Memory B cell (primary cell): ENCODE measurements at regions not wholly inside any gene's neighbourhood (a gene's known extent, or its start where the extent isn't known, plus 50 kb on each side); places are given as distances from the start of the nearest gene placed in this dataset.

Source experiments
- ATAC-seq: fragments of 150-1000 bp; cut with Tn5 transposase; 2 replicates; pipeline ENCODE4 v1.10.0; 2021; ENCODE audit warnings: low read depth, mild to moderate bottlenecking, moderate library complexity
- DNase-seq, 2 donors: peaks; one replicate each; pipeline ENCODE4 v3.0.0; 2022; ENCODE audit warnings: low spot score in 2 of 2
- H3K27ac Mint-ChIP-seq: one replicate; pipeline ENCODE4 v1.8.0; 2022; ENCODE audit warnings: mild to moderate bottlenecking, moderate library complexity, mixed read lengths
- H3K27me3 Mint-ChIP-seq: one replicate; pipeline ENCODE4 v1.8.0; 2022; ENCODE audit warnings: mixed read lengths
- H3K36me3 Mint-ChIP-seq: one replicate; pipeline ENCODE4 v1.8.0; 2022; ENCODE audit warnings: mild to moderate bottlenecking, mixed read lengths
- H3K4me1 Mint-ChIP-seq: one replicate; pipeline ENCODE4 v1.8.0; 2022; ENCODE audit warnings: mixed read lengths
- H3K4me3 Mint-ChIP-seq: one replicate; pipeline ENCODE4 v1.8.0; 2022; ENCODE audit warnings: mild to moderate bottlenecking, moderate library complexity, mixed read lengths
- H3K9me3 Mint-ChIP-seq: one replicate; pipeline ENCODE4 v1.8.0; 2022; ENCODE audit warnings: mixed read lengths

- ATAC-seq (no peak), DNase-seq (no peak)
- no peaks in the 10 kb centered on the region for H3K27me3 Mint-ChIP-seq
- H3K27ac Mint-ChIP-seq, result no peak overlapping the region
- H3K4me3 Mint-ChIP-seq, result no peak overlapping the region
- no peaks in the 10 kb centered on the region for H3K4me1 Mint-ChIP-seq
- H3K9me3 Mint-ChIP-seq, result no peaks in the 10 kb centered on the region
- no peaks in the 10 kb centered on the region for H3K36me3 Mint-ChIP-seq
Measured at GRCh38 chr9:6090277-6091210, 75.1 kb upstream of the RANBP6 start.

GRCh38 chr9:6089300-6089699, 73.9 kb upstream of the RANBP6 start:
- Mint-ChIP-seq H3K4me3 (no peak overlapping the region), H3K27me3 (peaks cover 2% of the 10 kb centered on the region), H3K9me3 (no peaks in the 10 kb centered on the region), H3K4me1 (no peaks in the 10 kb centered on the region), H3K36me3 (no peaks in the 10 kb centered on the region), H3K27ac (no peak overlapping the region)
- ATAC-seq (no peak), DNase-seq (no peak)

- Mint-ChIP-seq H3K4me3 (no peak overlapping the region), H3K27me3 (peaks cover 2% of the 10 kb centered on the region), H3K9me3 (no peaks in the 10 kb centered on the region), H3K4me1 (no peaks in the 10 kb centered on the region), H3K27ac (no peak overlapping the region), H3K36me3 (no peaks in the 10 kb centered on the region)
- DNase-seq (no peak), ATAC-seq (no peak)
Measured at GRCh38 chr9:6086006-6086655, 70.7 kb upstream of the RANBP6 start.

- Mint-ChIP-seq H3K4me1 (peaks cover 6% of the 10 kb centered on the region), H3K4me3 (peak overlapping the region; percentile 93), H3K36me3 (peaks cover 2% of the 10 kb centered on the region), H3K9me3 (no peaks in the 10 kb centered on the region), H3K27ac (peak overlapping the region; percentile 79), H3K27me3 (peaks cover 2% of the 10 kb centered on the region)
- peak; percentile 31 to 48 for DNase-seq
- peak; percentile 94 for ATAC-seq
Measured at GRCh38 chr9:6080154-6080716, 64.8 kb upstream of the RANBP6 start.

DNA sequence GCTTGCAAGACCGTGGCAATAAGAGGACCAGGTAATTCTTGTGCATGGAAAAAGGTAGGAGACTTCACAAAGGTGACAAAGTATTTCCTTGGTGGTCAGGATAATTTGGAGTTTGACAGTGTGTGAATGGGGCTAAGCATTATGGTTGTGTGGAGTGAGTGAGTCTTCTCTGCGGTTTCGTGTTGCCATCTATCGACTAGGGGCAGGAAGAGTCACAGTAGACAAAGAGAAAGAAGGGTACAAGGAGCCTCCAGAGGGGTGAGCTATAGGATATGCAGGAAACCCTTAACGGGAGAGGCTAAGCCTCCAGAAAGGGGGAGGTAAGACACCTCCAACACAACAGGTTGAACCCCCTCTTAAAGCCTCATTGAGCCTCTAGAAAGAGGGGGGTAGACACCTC, 64.0 kb upstream of the RANBP6 start:
- Mint-ChIP-seq H3K27ac (no peak overlapping the region), H3K36me3 (peaks cover 2% of the 10 kb centered on the region), H3K4me3 (peak overlapping the region; percentile 93), H3K9me3 (no peaks in the 10 kb centered on the region), H3K4me1 (peaks cover 6% of the 10 kb centered on the region), H3K27me3 (no peaks in the 10 kb centered on the region)
- no peak for DNase-seq
- ATAC-seq, result no peak

DNA sequence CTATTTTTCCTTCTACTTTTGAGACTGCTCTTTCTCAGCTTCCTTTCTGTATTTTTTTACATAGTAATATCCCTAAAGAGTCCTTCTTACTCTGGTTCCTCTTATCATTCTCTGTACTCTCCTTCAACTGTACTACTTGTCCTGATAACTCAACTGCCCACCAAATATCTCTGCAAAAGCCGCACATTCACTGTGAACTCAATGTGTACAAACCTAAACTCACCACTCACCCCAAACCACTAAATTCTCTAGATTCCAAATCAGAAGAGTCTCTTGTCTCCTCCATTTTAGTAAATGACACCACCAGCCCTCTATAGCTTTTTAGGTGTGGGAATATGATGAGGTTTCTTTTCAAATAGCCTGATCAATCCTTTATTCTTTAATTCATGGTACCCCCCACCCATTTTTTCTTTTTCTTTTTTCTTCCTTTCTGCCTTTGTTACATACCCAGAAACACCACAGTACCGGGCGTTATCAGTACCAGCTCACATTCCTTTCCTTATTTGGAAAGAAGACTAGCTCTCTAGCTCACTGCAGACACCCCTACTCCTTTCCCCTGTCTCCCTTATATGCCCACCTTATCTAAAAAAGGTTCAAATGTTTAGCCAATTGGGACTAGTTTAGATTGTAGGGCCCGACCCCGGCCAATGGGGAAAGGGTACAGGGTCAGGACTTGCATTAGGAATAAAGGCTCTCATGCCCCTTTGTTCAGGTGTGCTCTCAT, 63.1 kb upstream of the RANBP6 start:
- DNase-seq (no peak), ATAC-seq (no peak)
- peaks cover 2% of the 10 kb centered on the region for H3K36me3 Mint-ChIP-seq
- no peak overlapping the region for H3K27ac Mint-ChIP-seq
- H3K9me3 Mint-ChIP-seq, result no peaks in the 10 kb centered on the region
- H3K4me3 Mint-ChIP-seq, result no peak overlapping the region
- peaks cover 6% of the 10 kb centered on the region for H3K4me1 Mint-ChIP-seq
- no peaks in the 10 kb centered on the region for H3K27me3 Mint-ChIP-seq

- no peak for DNase-seq
- H3K4me1 Mint-ChIP-seq, result peaks cover 6% of the 10 kb centered on the region
- H3K9me3 Mint-ChIP-seq, result no peaks in the 10 kb centered on the region
- peaks cover 2% of the 10 kb centered on the region for H3K36me3 Mint-ChIP-seq
- no peak for ATAC-seq
- H3K4me3 Mint-ChIP-seq, result no peak overlapping the region
- no peak overlapping the region for H3K27ac Mint-ChIP-seq
- no peaks in the 10 kb centered on the region for H3K27me3 Mint-ChIP-seq
Measured at GRCh38 chr9:6076851-6077250, 61.4 kb upstream of the RANBP6 start.

GRCh38 chr9:6073731-6074130, 58.3 kb upstream of the RANBP6 start:
- ATAC-seq (no peak), DNase-seq (no peak)
- no peak overlapping the region for H3K27ac Mint-ChIP-seq
- no peak overlapping the region for H3K4me3 Mint-ChIP-seq
- peaks cover 5% of the 10 kb centered on the region for H3K36me3 Mint-ChIP-seq
- H3K9me3 Mint-ChIP-seq, result no peaks in the 10 kb centered on the region
- no peaks in the 10 kb centered on the region for H3K27me3 Mint-ChIP-seq
- peaks cover 3% of the 10 kb centered on the region for H3K4me1 Mint-ChIP-seq

DNA sequence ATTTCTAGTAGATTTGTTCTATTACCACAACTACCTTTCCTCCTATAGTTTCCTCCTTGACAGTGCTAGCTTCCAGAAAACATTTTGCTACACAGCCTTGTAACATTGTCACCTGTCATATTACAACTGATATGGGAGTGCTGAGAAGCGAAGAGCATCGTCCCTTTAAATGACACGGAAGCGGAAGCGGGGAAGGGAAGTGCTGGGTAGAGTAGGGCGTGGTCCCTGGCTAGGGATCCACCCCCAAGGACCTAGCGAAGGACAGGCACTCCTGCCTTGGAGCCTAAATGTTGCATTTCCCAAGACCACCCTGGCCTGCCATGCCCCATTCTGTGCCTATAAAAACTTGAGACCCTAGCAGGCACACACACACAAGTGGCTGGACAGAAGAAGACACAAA, 57.4 kb upstream of the RANBP6 start:
- Mint-ChIP-seq H3K9me3 (no peaks in the 10 kb centered on the region), H3K27me3 (no peaks in the 10 kb centered on the region), H3K4me1 (peaks cover 4% of the 10 kb centered on the region), H3K4me3 (no peak overlapping the region), H3K27ac (no peak overlapping the region), H3K36me3 (peaks cover 5% of the 10 kb centered on the region)
- no peak for ATAC-seq
- DNase-seq, result no peak

GRCh38 chr9:6072453-6072852, 57.0 kb upstream of the RANBP6 start:
- Mint-ChIP-seq H3K36me3 (peaks cover 6% of the 10 kb centered on the region), H3K27ac (no peak overlapping the region), H3K4me1 (peaks cover 4% of the 10 kb centered on the region), H3K27me3 (no peaks in the 10 kb centered on the region), H3K9me3 (no peaks in the 10 kb centered on the region), H3K4me3 (no peak overlapping the region)
- ATAC-seq, result no peak
- no peak for DNase-seq

GRCh38 chr9:6068983-6069382, 53.6 kb upstream of the RANBP6 start:
- peak overlapping the region; percentile 74 for H3K27ac Mint-ChIP-seq
- ATAC-seq (peak; percentile 100), DNase-seq (peak in 1 of 2 donors; percentile 37)
- peak overlapping the region; percentile 59 for H3K4me3 Mint-ChIP-seq
- peaks cover 7% of the 10 kb centered on the region for H3K36me3 Mint-ChIP-seq
- H3K4me1 Mint-ChIP-seq, result peaks cover 4% of the 10 kb centered on the region
- no peaks in the 10 kb centered on the region for H3K9me3 Mint-ChIP-seq
- H3K27me3 Mint-ChIP-seq, result peaks cover 6% of the 10 kb centered on the region

GRCh38 chr9:6067426-6067825, 52.0 kb upstream of the RANBP6 start:
- Mint-ChIP-seq H3K27me3 (peaks cover 8% of the 10 kb centered on the region), H3K9me3 (no peaks in the 10 kb centered on the region), H3K4me3 (no peak overlapping the region), H3K4me1 (peaks cover 4% of the 10 kb centered on the region), H3K36me3 (peaks cover 7% of the 10 kb centered on the region), H3K27ac (no peak overlapping the region)
- DNase-seq (no peak), ATAC-seq (no peak)
